ENCODE measurements at regions not wholly inside any gene's neighbourhood (a gene's known extent, or its start where the extent isn't known, plus 50 kb on each side); places are given as distances from the start of the nearest gene placed in this dataset.

DNA sequence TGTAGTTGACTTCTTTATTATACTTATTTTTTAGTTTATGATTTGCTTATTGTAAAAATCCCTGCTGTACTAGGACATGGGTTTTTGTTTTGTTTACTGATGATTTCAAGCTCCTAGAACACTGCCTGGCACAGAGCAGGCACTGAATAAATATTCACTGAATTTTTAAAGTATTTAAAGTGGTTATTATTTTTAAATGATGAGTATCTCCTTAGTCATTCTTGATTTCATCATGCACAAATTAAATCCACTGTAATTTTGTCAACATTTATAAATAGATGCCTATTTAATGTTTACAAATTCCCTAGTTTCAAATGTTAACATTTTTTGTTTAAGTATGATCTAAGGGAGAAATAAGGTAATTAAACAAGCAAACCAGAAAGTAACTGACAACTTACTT lies 367.9 kb upstream of the SLIT2 start:
- intact Hi-C loops (cut with micrococcal nuclease; ENCODE audit: unreplicated experiment): no loop called here
- Histone ChIP-seq H3K27me3 (replicated peaks; ENCODE audit: control insufficient read depth, insufficient read depth, low read length) (no peaks in the 10 kb centered on the region), H3K36me3 (ENCODE audit: control insufficient read depth, insufficient read depth, low read length) (no peaks in the 10 kb centered on the region), H3K4me3 (ENCODE audit: low read depth, low read length) (no peak overlapping the region), H3K4me1 (no peaks in the 10 kb centered on the region), H3K9me3 (no peaks in the 10 kb centered on the region)
- CTCF ChIA-PET: no interaction called here
- Mint-ChIP-seq H3K27ac (ENCODE audit: unreplicated experiment) (no peak overlapping the region), H3K4me1 (ENCODE audit: low read depth, unreplicated experiment) (peaks cover 4% of the 10 kb centered on the region), H3K27me3 (ENCODE audit: insufficient read depth, unreplicated experiment) (peaks cover 6% of the 10 kb centered on the region), H3K9me3 (ENCODE audit: unreplicated experiment) (peaks cover 9% of the 10 kb centered on the region), H3K4me3 (ENCODE audit: unreplicated experiment) (no peak overlapping the region), H3K36me3 (ENCODE audit: insufficient read depth, unreplicated experiment) (no peaks in the 10 kb centered on the region)
- BruUV-seq (replicated peaks): no TSS peak
- POLR2A ChIA-PET: no interaction called here
- no peak for DNase-seq
- TF ChIP-seq, protein P1, sequence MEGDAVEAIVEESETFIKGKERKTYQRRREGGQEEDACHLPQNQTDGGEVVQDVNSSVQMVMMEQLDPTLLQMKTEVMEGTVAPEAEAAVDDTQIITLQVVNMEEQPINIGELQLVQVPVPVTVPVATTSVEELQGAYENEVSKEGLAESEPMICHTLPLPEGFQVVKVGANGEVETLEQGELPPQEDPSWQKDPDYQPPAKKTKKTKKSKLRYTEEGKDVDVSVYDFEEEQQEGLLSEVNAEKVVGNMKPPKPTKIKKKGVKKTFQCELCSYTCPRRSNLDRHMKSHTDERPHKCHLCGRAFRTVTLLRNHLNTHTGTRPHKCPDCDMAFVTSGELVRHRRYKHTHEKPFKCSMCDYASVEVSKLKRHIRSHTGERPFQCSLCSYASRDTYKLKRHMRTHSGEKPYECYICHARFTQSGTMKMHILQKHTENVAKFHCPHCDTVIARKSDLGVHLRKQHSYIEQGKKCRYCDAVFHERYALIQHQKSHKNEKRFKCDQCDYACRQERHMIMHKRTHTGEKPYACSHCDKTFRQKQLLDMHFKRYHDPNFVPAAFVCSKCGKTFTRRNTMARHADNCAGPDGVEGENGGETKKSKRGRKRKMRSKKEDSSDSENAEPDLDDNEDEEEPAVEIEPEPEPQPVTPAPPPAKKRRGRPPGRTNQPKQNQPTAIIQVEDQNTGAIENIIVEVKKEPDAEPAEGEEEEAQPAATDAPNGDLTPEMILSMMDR (IDR thresholded peaks at IDR 0.05; ENCODE audit: insufficient read depth in 1 of 2, low read depth in 1 of 2, low read length in 1 of 2, severe bottlenecking in 1 of 2, unreplicated experiment in 1 of 2): no peak

DNA sequence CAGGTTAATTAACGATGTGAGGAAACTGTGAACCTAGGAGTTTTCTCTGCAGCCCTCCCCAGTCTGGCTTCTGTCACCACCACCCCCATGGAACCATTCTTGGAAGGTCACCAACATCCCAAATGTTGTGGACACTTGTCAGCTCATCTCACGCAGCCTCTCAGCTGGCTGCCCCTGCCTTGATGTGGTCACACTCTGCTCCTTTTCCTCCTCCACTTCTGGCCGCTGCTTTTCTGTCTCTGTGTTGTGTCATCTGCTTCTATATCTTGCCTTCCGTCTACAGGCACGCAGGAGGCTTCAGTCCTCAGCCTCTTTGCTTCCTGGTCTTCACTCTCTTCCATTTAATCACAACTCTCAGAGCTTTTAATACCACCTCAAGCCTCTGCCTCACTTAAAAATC lies 371.5 kb upstream of the SLIT2 start:
- TF ChIP-seq, protein P1 (IDR thresholded peaks at IDR 0.05; ENCODE audit: insufficient read depth in 1 of 2, low read depth in 1 of 2, low read length in 1 of 2, severe bottlenecking in 1 of 2, unreplicated experiment in 1 of 2): no peak
- H3K36me3 ChIP-seq (ENCODE audit: control insufficient read depth, insufficient read depth, low read length): no peaks in the 10 kb centered on the region
- Mint-ChIP-seq H3K4me3 (ENCODE audit: unreplicated experiment) (no peak overlapping the region), H3K36me3 (ENCODE audit: insufficient read depth, unreplicated experiment) (no peaks in the 10 kb centered on the region), H3K4me1 (ENCODE audit: low read depth, unreplicated experiment) (peaks cover 4% of the 10 kb centered on the region), H3K27me3 (ENCODE audit: insufficient read depth, unreplicated experiment) (peaks cover 6% of the 10 kb centered on the region), H3K9me3 (ENCODE audit: unreplicated experiment) (no peaks in the 10 kb centered on the region), H3K27ac (ENCODE audit: unreplicated experiment) (no peak overlapping the region)
- POLR2A ChIA-PET: no interaction called here
- CTCF ChIA-PET: no interaction called here
- H3K4me1 ChIP-seq: no peaks in the 10 kb centered on the region
- intact Hi-C loops (cut with micrococcal nuclease; ENCODE audit: unreplicated experiment): no loop called here
- H3K4me3 ChIP-seq (ENCODE audit: low read depth, low read length): no peak overlapping the region
- no peak for DNase-seq
- no peaks in the 10 kb centered on the region for H3K27me3 ChIP-seq (replicated peaks; ENCODE audit: control insufficient read depth, insufficient read depth, low read length)
- BruUV-seq (replicated peaks): no TSS peak
- no peaks in the 10 kb centered on the region for H3K9me3 ChIP-seq

DNA sequence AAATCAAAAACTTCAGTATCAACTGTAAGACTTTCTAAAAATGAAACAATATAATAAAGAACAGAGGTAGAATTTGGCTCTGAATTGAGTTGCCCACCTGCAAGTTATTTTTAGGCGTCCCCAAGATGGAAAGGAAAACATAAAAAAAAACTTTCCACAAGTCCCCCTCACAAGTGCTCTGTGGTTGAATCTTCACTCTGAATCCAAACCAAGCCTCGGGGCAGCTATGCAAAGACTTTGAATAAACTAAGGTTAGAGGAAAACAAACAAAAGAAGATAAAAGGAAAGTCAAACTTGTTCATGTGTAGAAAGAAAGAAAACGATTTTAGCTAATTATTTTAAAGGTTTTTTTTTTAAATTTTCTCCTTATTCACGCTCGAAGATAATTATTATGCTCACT lies 372.4 kb upstream of the SLIT2 start:
- Histone ChIP-seq H3K36me3 (ENCODE audit: control insufficient read depth, insufficient read depth, low read length) (no peaks in the 10 kb centered on the region), H3K27me3 (replicated peaks; ENCODE audit: control insufficient read depth, insufficient read depth, low read length) (no peaks in the 10 kb centered on the region), H3K9me3 (no peaks in the 10 kb centered on the region), H3K4me3 (ENCODE audit: low read depth, low read length) (no peak overlapping the region), H3K4me1 (no peaks in the 10 kb centered on the region)
- H3K4me3 Mint-ChIP-seq (ENCODE audit: unreplicated experiment): no peak overlapping the region
- intact Hi-C loops (cut with micrococcal nuclease; ENCODE audit: unreplicated experiment): no loop called here
- POLR2A ChIA-PET: no interaction called here
- TF ChIP-seq, protein P1 (IDR thresholded peaks at IDR 0.05; ENCODE audit: insufficient read depth in 1 of 2, low read depth in 1 of 2, low read length in 1 of 2, severe bottlenecking in 1 of 2, unreplicated experiment in 1 of 2): no peak
- peaks cover 4% of the 10 kb centered on the region for H3K4me1 Mint-ChIP-seq (ENCODE audit: low read depth, unreplicated experiment)
- no peak for DNase-seq
- peaks cover 6% of the 10 kb centered on the region for H3K27me3 Mint-ChIP-seq (ENCODE audit: insufficient read depth, unreplicated experiment)
- H3K27ac Mint-ChIP-seq (ENCODE audit: unreplicated experiment): no peak overlapping the region
- H3K36me3 Mint-ChIP-seq (ENCODE audit: insufficient read depth, unreplicated experiment): no peaks in the 10 kb centered on the region
- no TSS peak for BruUV-seq (replicated peaks)
- CTCF ChIA-PET: no interaction called here
- H3K9me3 Mint-ChIP-seq (ENCODE audit: unreplicated experiment): no peaks in the 10 kb centered on the region

Data from Caco-2 (cell line).